ENCODE measurements at regions not wholly inside any gene's neighbourhood (a gene's known extent, or its start where the extent isn't known, plus 50 kb on each side); places are given as distances from the start of the nearest gene placed in this dataset.

- TF ChIP-seq CTCF (conservative IDR thresholded peaks at IDR 0.05 in 1 of 2, IDR thresholded peaks at IDR 0.05 in 1 of 2; ENCODE audit: low read depth in 1 of 2, low read length in 2 of 2) (no peak), EZH2 (IDR thresholded peaks at IDR 0.05; ENCODE audit: low read length, missing control alignments) (no peak)
- Histone ChIP-seq H3K9ac (ENCODE audit: insufficient read depth, low read length) (no peak overlapping the region), H3K9me3 (ENCODE audit: control insufficient read depth, insufficient read depth, low read depth, low read length) (no peaks in the 10 kb centered on the region), H2AFZ (ENCODE audit: low read length) (no peak overlapping the region), H3K79me2 (ENCODE audit: control insufficient read depth, insufficient read depth, low read length) (no peaks in the 10 kb centered on the region), H3K4me1 (ENCODE audit: control insufficient read depth, extremely low read depth, insufficient read depth, low read length) (no peaks in the 10 kb centered on the region), H3K4me2 (ENCODE audit: extremely low read depth, insufficient read depth, low read length) (no peak overlapping the region), H3K27ac (ENCODE audit: insufficient read depth, low read length) (no peak overlapping the region), H3K27me3 (ENCODE audit: control insufficient read depth, insufficient read depth, low read length) (peaks cover 2% of the 10 kb centered on the region), H3K4me3 (replicated peaks in 1 of 4; ENCODE audit: control extremely low read depth in 1 of 4, insufficient read depth in 1 of 4, low read depth in 3 of 4, low read length in 4 of 4) (no peak overlapping the region), H4K20me1 (ENCODE audit: control insufficient read depth, extremely low read depth, insufficient read depth, low read length) (no peaks in the 10 kb centered on the region), H3K36me3 (ENCODE audit: control insufficient read depth, insufficient read depth, low read length) (no peaks in the 10 kb centered on the region)
- no peak for DNase-seq (ENCODE audit: low read depth in 2 of 2)
Measured at GRCh38 chr17:27950995-27951394, 57.8 kb upstream of the LYRM9 start.

- Histone ChIP-seq H3K79me2 (ENCODE audit: control insufficient read depth, insufficient read depth, low read length) (no peaks in the 10 kb centered on the region), H3K9ac (ENCODE audit: insufficient read depth, low read length) (no peak overlapping the region), H3K9me3 (ENCODE audit: control insufficient read depth, insufficient read depth, low read depth, low read length) (no peaks in the 10 kb centered on the region), H3K27ac (ENCODE audit: insufficient read depth, low read length) (no peak overlapping the region), H3K36me3 (ENCODE audit: control insufficient read depth, insufficient read depth, low read length) (no peaks in the 10 kb centered on the region), H4K20me1 (ENCODE audit: control insufficient read depth, extremely low read depth, insufficient read depth, low read length) (no peaks in the 10 kb centered on the region), H3K27me3 (ENCODE audit: control insufficient read depth, insufficient read depth, low read length) (no peaks in the 10 kb centered on the region), H3K4me2 (ENCODE audit: extremely low read depth, insufficient read depth, low read length) (no peak overlapping the region), H3K4me3 (replicated peaks in 1 of 4; ENCODE audit: control extremely low read depth in 1 of 4, insufficient read depth in 1 of 4, low read depth in 3 of 4, low read length in 4 of 4) (no peak overlapping the region), H2AFZ (ENCODE audit: low read length) (no peak overlapping the region), H3K4me1 (ENCODE audit: control insufficient read depth, extremely low read depth, insufficient read depth, low read length) (no peaks in the 10 kb centered on the region)
- no peak for DNase-seq (ENCODE audit: low read depth in 2 of 2)
- TF ChIP-seq EZH2 (IDR thresholded peaks at IDR 0.05; ENCODE audit: low read length, missing control alignments) (no peak), CTCF (conservative IDR thresholded peaks at IDR 0.05 in 1 of 2, IDR thresholded peaks at IDR 0.05 in 1 of 2; ENCODE audit: low read depth in 1 of 2, low read length in 2 of 2) (no peak)
Measured at GRCh38 chr17:27951872-27952271, 58.7 kb upstream of the LYRM9 start.

- Histone ChIP-seq H3K4me1 (ENCODE audit: control insufficient read depth, extremely low read depth, insufficient read depth, low read length) (no peaks in the 10 kb centered on the region), H4K20me1 (ENCODE audit: control insufficient read depth, extremely low read depth, insufficient read depth, low read length) (no peaks in the 10 kb centered on the region), H3K9me3 (ENCODE audit: control insufficient read depth, insufficient read depth, low read depth, low read length) (no peaks in the 10 kb centered on the region), H3K27ac (ENCODE audit: insufficient read depth, low read length) (no peak overlapping the region), H3K27me3 (ENCODE audit: control insufficient read depth, insufficient read depth, low read length) (no peaks in the 10 kb centered on the region), H3K4me2 (ENCODE audit: extremely low read depth, insufficient read depth, low read length) (no peak overlapping the region), H3K79me2 (ENCODE audit: control insufficient read depth, insufficient read depth, low read length) (no peaks in the 10 kb centered on the region), H3K36me3 (ENCODE audit: control insufficient read depth, insufficient read depth, low read length) (no peaks in the 10 kb centered on the region), H3K9ac (ENCODE audit: insufficient read depth, low read length) (no peak overlapping the region), H3K4me3 (replicated peaks in 1 of 4; ENCODE audit: control extremely low read depth in 1 of 4, insufficient read depth in 1 of 4, low read depth in 3 of 4, low read length in 4 of 4) (no peak overlapping the region), H2AFZ (ENCODE audit: low read length) (no peak overlapping the region)
- DNase-seq (ENCODE audit: low read depth in 2 of 2) = no peak
- TF ChIP-seq EZH2 (IDR thresholded peaks at IDR 0.05; ENCODE audit: low read length, missing control alignments) = no peak
- no peak for TF ChIP-seq CTCF (conservative IDR thresholded peaks at IDR 0.05 in 1 of 2, IDR thresholded peaks at IDR 0.05 in 1 of 2; ENCODE audit: low read depth in 1 of 2, low read length in 2 of 2)
Measured at GRCh38 chr17:27952366-27952765, 59.2 kb upstream of the LYRM9 start.
